GM10248 (cell line): ENCODE measurements at regions not wholly inside any gene's neighbourhood (a gene's known extent, or its start where the extent isn't known, plus 50 kb on each side); places are given as distances from the start of the nearest gene placed in this dataset.
A peak's percentile ranks its signal among the peaks of the same experiment; 100 is the strongest.
"Not testable (repeated sequence)": the region's sequence is repeated elsewhere in the genome, so short reads cannot be mapped to it uniquely, and the experiment has no call there.

Experiments used
- CTCF ChIA-PET: fragments of 300-600 bp; sonication (Branson Sonifier 250); formaldehyde crosslinking; extraction: SDS; loops from one replicate; lab custom pipeline; 2021; ENCODE audit warnings: antibody characterized with exemption; lab: Yijun Ruan, JAX
- POLR2A ChIA-PET: fragments of 350-650 bp; sonication (Branson Sonifier 250); formaldehyde crosslinking; extraction: SDS; loops from one replicate; lab custom pipeline; 2020; ENCODE audit warnings: antibody characterized with exemption; lab: Yijun Ruan, JAX
- DNase-seq: peaks from one replicate; pipeline ENCODE4 v3.0.0; 2012; ENCODE audit errors: extremely low spot score
- TF ChIP-seq, protein P1 (sequence below): IDR thresholded peaks from 2 replicates; pipeline ENCODE4 v1.5.1; 2012; ENCODE audit warnings: mild to moderate bottlenecking, low read depth; ENCODE audit errors: extremely low read depth, missing control alignments, control extremely low read depth

- POLR2A ChIA-PET, result no interaction called here
Measured at GRCh38 chr6:40844246-40844645, 194.8 kb downstream of the UNC5CL start.

GRCh38 chr6:40841721-40842120 is 197.3 kb downstream of the UNC5CL start:
- CTCF ChIA-PET, result interaction anchor here (2.0 kb wide), 1 partner anchor 13 kb away, joined by 7 read pairs; no protein-coding TSS in a partner anchor
- POLR2A ChIA-PET, result no interaction called here
- TF ChIP-seq, protein P1, sequence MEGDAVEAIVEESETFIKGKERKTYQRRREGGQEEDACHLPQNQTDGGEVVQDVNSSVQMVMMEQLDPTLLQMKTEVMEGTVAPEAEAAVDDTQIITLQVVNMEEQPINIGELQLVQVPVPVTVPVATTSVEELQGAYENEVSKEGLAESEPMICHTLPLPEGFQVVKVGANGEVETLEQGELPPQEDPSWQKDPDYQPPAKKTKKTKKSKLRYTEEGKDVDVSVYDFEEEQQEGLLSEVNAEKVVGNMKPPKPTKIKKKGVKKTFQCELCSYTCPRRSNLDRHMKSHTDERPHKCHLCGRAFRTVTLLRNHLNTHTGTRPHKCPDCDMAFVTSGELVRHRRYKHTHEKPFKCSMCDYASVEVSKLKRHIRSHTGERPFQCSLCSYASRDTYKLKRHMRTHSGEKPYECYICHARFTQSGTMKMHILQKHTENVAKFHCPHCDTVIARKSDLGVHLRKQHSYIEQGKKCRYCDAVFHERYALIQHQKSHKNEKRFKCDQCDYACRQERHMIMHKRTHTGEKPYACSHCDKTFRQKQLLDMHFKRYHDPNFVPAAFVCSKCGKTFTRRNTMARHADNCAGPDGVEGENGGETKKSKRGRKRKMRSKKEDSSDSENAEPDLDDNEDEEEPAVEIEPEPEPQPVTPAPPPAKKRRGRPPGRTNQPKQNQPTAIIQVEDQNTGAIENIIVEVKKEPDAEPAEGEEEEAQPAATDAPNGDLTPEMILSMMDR, result no peak
- DNase-seq, result no peak

More at GRCh38 chr6:40844246-40844645, 194.8 kb downstream of the UNC5CL start:
- TF ChIP-seq, protein P1, result no peak
- DNase-seq, result no peak
- CTCF ChIA-PET, result interaction anchor here (1.0 to 2.9 kb wide), 5 partner anchors 8 to 294 kb away, joined by 3 to 16 read pairs (median 3); no protein-coding TSS in a partner anchor

- CTCF ChIA-PET, result interaction anchor here (1.3 to 1.6 kb wide), 2 partner anchors 11 to 14 kb away, joined by 3 to 5 read pairs; no protein-coding TSS in a partner anchor
- DNase-seq, result no peak
- TF ChIP-seq, protein P1, result no peak
- POLR2A ChIA-PET, result no interaction called here
Measured at GRCh38 chr6:40832691-40833090, 206.3 kb downstream of the UNC5CL start.

DNA sequence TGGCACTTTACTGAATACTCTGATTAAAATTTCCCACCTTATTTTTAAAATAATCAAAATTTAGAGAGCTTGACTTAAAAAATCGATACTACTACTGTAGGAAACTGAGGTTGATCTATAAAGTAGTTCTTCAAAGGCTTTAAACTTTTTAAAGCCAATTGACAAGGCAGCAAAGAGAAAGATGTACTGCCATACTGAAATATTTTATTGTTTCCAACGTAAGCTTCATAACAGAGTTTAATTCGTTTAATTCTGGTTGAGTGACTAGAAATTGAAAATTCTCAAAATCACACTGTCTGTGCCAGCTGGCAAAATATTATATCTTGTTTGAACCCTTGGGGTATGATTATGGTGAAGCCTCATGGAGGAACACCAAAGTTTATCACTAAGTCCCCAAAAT is 207.6 kb downstream of the UNC5CL start:
- ChIA-PET POLR2A (no interaction called here), CTCF (interaction anchor here (0.8 to 1.8 kb wide), 3 partner anchors 10 to 283 kb away, joined by 3 to 6 read pairs (median 3); no protein-coding TSS in a partner anchor)
- DNase-seq, result no peak
- TF ChIP-seq, protein P1, result no peak

- TF ChIP-seq, protein P1, result no peak
- POLR2A ChIA-PET, result no interaction called here
- CTCF ChIA-PET, result interaction anchor here (1.0 kb wide), 1 partner anchor 442 kb away, joined by 3 read pairs; no protein-coding TSS in a partner anchor
Measured at GRCh38 chr6:40825102-40825501, 213.9 kb downstream of the UNC5CL start.

DNA sequence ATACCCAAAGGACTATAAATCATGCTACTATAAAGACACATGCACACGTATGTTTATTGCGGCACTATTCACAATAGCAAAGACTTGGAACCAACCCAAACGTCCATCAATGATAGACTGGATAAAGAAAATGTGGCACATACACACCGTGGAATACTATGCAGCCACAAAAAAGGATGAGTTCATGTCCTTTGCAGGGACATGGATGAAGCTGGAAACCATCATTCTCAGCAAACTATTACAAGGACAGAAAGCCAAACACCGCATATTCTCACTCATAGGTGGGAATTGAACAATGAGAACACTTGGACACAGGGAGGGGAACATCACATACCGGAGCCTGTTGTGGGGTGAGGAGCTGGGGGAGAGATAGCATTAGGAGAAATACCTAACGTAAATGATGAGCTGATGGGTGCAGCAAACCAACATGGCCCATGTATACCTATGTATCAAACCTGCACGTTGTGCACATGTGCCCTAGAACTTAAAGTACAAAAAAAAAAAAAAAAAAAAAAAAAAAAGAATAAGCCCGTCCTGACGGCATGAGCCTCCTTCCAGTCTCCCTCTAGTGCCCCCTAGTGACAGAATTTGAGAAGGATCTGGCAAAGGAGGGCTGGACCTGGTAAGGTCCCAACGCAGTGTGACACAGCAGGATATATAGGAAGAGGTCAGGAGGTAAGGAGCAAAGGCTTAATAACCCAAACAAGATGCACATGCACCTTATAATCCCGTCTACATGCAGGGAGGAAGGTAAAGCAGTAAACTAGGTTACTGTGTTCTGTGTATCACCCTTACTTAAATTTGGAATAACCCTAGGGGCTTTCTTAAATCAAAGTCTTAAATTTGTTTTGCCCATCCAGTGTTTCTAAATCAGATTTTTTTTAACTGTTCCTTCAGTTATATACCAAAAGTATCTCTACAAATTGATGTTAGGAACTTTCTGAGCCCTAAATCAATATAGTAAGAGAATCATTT is 214.8 kb downstream of the UNC5CL start:
- POLR2A ChIA-PET, result interaction anchor here (0.7 kb wide), 1 partner anchor 534 kb away, joined by 5 read pairs; no protein-coding TSS in a partner anchor

More at GRCh38 chr6:40825102-40825501, 213.9 kb downstream of the UNC5CL start:
- DNase-seq, result no peak

More for the DNA sequence above, 214.8 kb downstream of the UNC5CL start:
- TF ChIP-seq, protein P1, result peak; percentile 48
- DNase-seq, result peak; percentile 46
- CTCF ChIA-PET, result not testable (repeated sequence)
